ENCODE measurements at regions not wholly inside any gene's neighbourhood (a gene's known extent, or its start where the extent isn't known, plus 50 kb on each side); places are given as distances from the start of the nearest gene placed in this dataset.

- DNase-seq (ENCODE audit: low read depth): no peak
These were observed 525.0 kb downstream of the ISL1 start for GRCh38 chr5:51908215-51908614.

- no peak for DNase-seq (ENCODE audit: low read depth)
These were observed 561.4 kb downstream of the ISL1 start for GRCh38 chr5:51944500-51945125.

GRCh38 chr5:51958473-51958872, 575.2 kb downstream of the ISL1 start:
- no peak for DNase-seq (ENCODE audit: low read depth)

- peak; percentile 5 for DNase-seq (ENCODE audit: low read depth)
These were observed 577.4 kb downstream of the ISL1 start for GRCh38 chr5:51960617-51961121.

GRCh38 chr5:51961154-51961562, 577.9 kb downstream of the ISL1 start:
- DNase-seq (ENCODE audit: low read depth): no peak

GRCh38 chr5:51968756-51969155, 585.5 kb downstream of the ISL1 start:
- DNase-seq (ENCODE audit: low read depth): no peak

GRCh38 chr5:51974834-51975233, 591.6 kb downstream of the ISL1 start:
- no peak for DNase-seq (ENCODE audit: low read depth)

GRCh38 chr5:51977014-51977413, 593.8 kb downstream of the ISL1 start:
- no peak for DNase-seq (ENCODE audit: low read depth)

GRCh38 chr5:51983161-51983560, 599.9 kb downstream of the ISL1 start:
- no peak for DNase-seq (ENCODE audit: low read depth)

GRCh38 chr5:51986733-51987132, 603.5 kb downstream of the ISL1 start:
- no peak for DNase-seq (ENCODE audit: low read depth)

- no peak for DNase-seq (ENCODE audit: low read depth)
These were observed 604.0 kb downstream of the ISL1 start for GRCh38 chr5:51987239-51987638.

- DNase-seq (ENCODE audit: low read depth): no peak
These were observed 604.5 kb downstream of the ISL1 start for GRCh38 chr5:51987669-51988209.

- no peak for DNase-seq (ENCODE audit: low read depth)
These were observed 605.4 kb downstream of the ISL1 start for GRCh38 chr5:51988634-51989033.

GRCh38 chr5:51990241-51990640, 607.0 kb downstream of the ISL1 start:
- DNase-seq (ENCODE audit: low read depth): no peak

- DNase-seq (ENCODE audit: low read depth): no peak
These were observed 607.5 kb downstream of the ISL1 start for GRCh38 chr5:51990661-51991180.

- DNase-seq (ENCODE audit: low read depth): no peak
These were observed 608.7 kb downstream of the ISL1 start for GRCh38 chr5:51991940-51992339.

GRCh38 chr5:51995773-51996306, 612.6 kb downstream of the ISL1 start:
- DNase-seq (ENCODE audit: low read depth): no peak

GRCh38 chr5:51996356-51996861, 613.2 kb downstream of the ISL1 start:
- no peak for DNase-seq (ENCODE audit: low read depth)

GRCh38 chr5:51997500-51997899, 614.3 kb downstream of the ISL1 start:
- DNase-seq (ENCODE audit: low read depth): no peak

- no peak for DNase-seq (ENCODE audit: low read depth)
These were observed 614.7 kb downstream of the ISL1 start for GRCh38 chr5:51997949-51998348.

GRCh38 chr5:52007230-52007858, 624.1 kb downstream of the ISL1 start:
- peak; percentile 20 for DNase-seq (ENCODE audit: low read depth)

- DNase-seq (ENCODE audit: low read depth): no peak
These were observed 627.2 kb downstream of the ISL1 start for GRCh38 chr5:52010454-52010853.

GRCh38 chr5:52013523-52013922, 630.3 kb downstream of the ISL1 start:
- no peak for DNase-seq (ENCODE audit: low read depth)
